ENCODE measurements at regions not wholly inside any gene's neighbourhood (a gene's known extent, or its start where the extent isn't known, plus 50 kb on each side); places are given as distances from the start of the nearest gene placed in this dataset.

DNA sequence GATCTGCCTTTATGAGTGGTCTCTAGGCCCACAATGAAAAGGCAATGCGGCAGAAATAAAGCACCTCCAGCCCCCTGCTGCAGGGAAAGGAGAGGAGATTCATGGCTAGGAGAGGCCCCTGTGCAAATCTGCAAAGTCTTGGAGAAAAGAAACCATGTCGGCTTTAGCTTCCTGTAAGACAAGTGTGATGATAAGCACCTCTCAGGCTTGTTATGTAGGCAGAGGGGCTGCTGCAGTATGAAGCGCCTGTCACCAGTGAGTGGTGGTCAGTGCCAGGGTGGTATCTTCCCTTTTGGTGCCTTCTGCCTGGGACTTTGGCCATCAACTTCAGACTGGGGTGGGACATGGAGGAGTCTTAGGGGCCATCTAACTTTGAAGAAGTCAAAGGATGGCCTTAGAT, 59.2 kb upstream of the ARHGEF3 start:
- H3K23me2 ChIP-seq (ENCODE audit: low read depth, low read length), result no peaks in the 10 kb centered on the region
- H2BK12ac ChIP-seq (ENCODE audit: low read depth, low read length), result no peak overlapping the region
- FAIRE-seq (no peak), DNase-seq (ENCODE audit: low read depth in 1 of 2, low spot score in 2 of 2) (no peak)
- H2BK120ac ChIP-seq (replicated peaks; ENCODE audit: low read depth, low read length), result no peak overlapping the region
- no peak overlapping the region for H2BK15ac ChIP-seq (ENCODE audit: low read length)
- H3K79me2 ChIP-seq (ENCODE audit: control insufficient read depth in 1 of 2, insufficient read depth in 2 of 2, low read length in 2 of 2), result no peaks in the 10 kb centered on the region
- no peak overlapping the region for H3K23ac ChIP-seq (ENCODE audit: insufficient read length)
- no peak overlapping the region for H2BK20ac ChIP-seq (ENCODE audit: low read length)
- H2AFZ ChIP-seq (ENCODE audit: low read length), result no peak overlapping the region
- H3K4me1 ChIP-seq (replicated peaks in 1 of 4; ENCODE audit: control insufficient read depth in 3 of 4, insufficient read depth in 4 of 4, low read length in 3 of 4), result peaks cover 0 to 3% (median 0%) of the 10 kb centered on the region in 4 experiments; a peak in 2 of 7 replicates
- H3K4me3 ChIP-seq (ENCODE audit: extremely low read depth in 1 of 4, insufficient read depth in 2 of 4, low read depth in 3 of 4, low read length in 4 of 4), result no peak overlapping the region
- no peak overlapping the region for H3K56ac ChIP-seq (replicated peaks; ENCODE audit: insufficient read length, low read depth, low read length)
- H4K5ac ChIP-seq (ENCODE audit: insufficient read length, low read depth, low read length), result no peak overlapping the region
- H4K20me1 ChIP-seq (replicated peaks in 1 of 2; ENCODE audit: control insufficient read depth in 1 of 2, insufficient read depth in 2 of 2, low read length in 2 of 2), result no peaks in the 10 kb centered on the region
- H3K4ac ChIP-seq (replicated peaks; ENCODE audit: insufficient read length, low read depth, low read length), result no peak overlapping the region
- H3K9me3 ChIP-seq (ENCODE audit: insufficient read depth in 2 of 2, low read depth in 1 of 2, low read length in 1 of 2), result no peaks in the 10 kb centered on the region
- POLR2A ChIA-PET (ENCODE audit: partially characterized antibody), result no interaction called here
- no peak overlapping the region for H3K18ac ChIP-seq (ENCODE audit: extremely low read depth, low read length)
- H3K27me3 ChIP-seq (replicated peaks in 1 of 4; ENCODE audit: control insufficient read depth in 3 of 4, extremely low read depth in 1 of 4, insufficient read depth in 3 of 4, low read length in 3 of 4), result no peaks in the 10 kb centered on the region
- no peak overlapping the region for H3K14ac ChIP-seq (ENCODE audit: insufficient read length)
- no peak overlapping the region for H4K91ac ChIP-seq (replicated peaks; ENCODE audit: insufficient read length, low read length)
- CTCF ChIA-PET (ENCODE audit: partially characterized antibody), result interaction anchor here (1.5 to 3.6 kb wide), 4 partner anchors 12 to 113 kb away, joined by 5 to 11 read pairs (median 8); no protein-coding TSS in a partner anchor
- H2BK5ac ChIP-seq (ENCODE audit: low read depth, low read length), result no peak overlapping the region
- H3K27ac ChIP-seq (ENCODE audit: low read depth, low read length), result no peak overlapping the region
- no peak overlapping the region for H3K9ac ChIP-seq (replicated peaks in 1 of 4; ENCODE audit: extremely low read depth in 1 of 4, low read depth in 3 of 4, low read length in 3 of 4)
- no peak overlapping the region for H4K8ac ChIP-seq (ENCODE audit: extremely low read depth, insufficient read depth, low read length)
- no peaks in the 10 kb centered on the region for H3K36me3 ChIP-seq (ENCODE audit: control insufficient read depth in 2 of 4, insufficient read depth in 4 of 4, low read length in 3 of 4)
- H3K79me1 ChIP-seq (ENCODE audit: low read depth, low read length), result no peaks in the 10 kb centered on the region
- 92% methylated on average over 3 of the region's 3 CpGs; no CpG with 5 or more reads in 1 of the 2 experiments for WGBS, 2 experiments (ENCODE audit: extremely low coverage in 1 of 2, insufficient coverage in 1 of 2, insufficient read length in 1 of 2, insufficient replicate concordance in 2 of 2, low coverage in 1 of 2, low lambda C conversion rate in 2 of 2, missing lambda C conversion rate in 1 of 2)
- no peak overlapping the region for H3K4me2 ChIP-seq (ENCODE audit: insufficient read depth in 1 of 2, low read depth in 2 of 2, low read length in 2 of 2)
- no peak overlapping the region for H2AK5ac ChIP-seq (ENCODE audit: low read depth, low read length)
- TF ChIP-seq NANOG (IDR thresholded peaks at IDR 0.05; ENCODE audit: insufficient read depth, low read depth, low read length, poor library complexity, severe bottlenecking), result no peak
- no peak for TF ChIP-seq ZNF274 (IDR thresholded peaks at IDR 0.05; ENCODE audit: borderline replicate concordance, extremely low read depth, low read length)
- TF ChIP-seq SIX5 (IDR thresholded peaks at IDR 0.05; ENCODE audit: low read depth, low read length), result no peak
- no peak for TF ChIP-seq TCF12 (IDR thresholded peaks at IDR 0.05; ENCODE audit: low read depth, low read length)
- TF ChIP-seq EZH2 (IDR thresholded peaks at IDR 0.05; ENCODE audit: low read depth, low read length, severe bottlenecking), result no peak
- no peak for TF ChIP-seq SP4 (IDR thresholded peaks at IDR 0.05; ENCODE audit: low read length)
- TF ChIP-seq CEBPB (IDR thresholded peaks at IDR 0.05; ENCODE audit: low read depth, low read length), result no peak
- no peak for TF ChIP-seq JUND (IDR thresholded peaks at IDR 0.05; ENCODE audit: low read length)
- TF ChIP-seq TAF7 (optimal IDR thresholded peaks at IDR 0.05; ENCODE audit: borderline replicate concordance, low read depth, low read length), result no peak
- TF ChIP-seq RBBP5 (IDR thresholded peaks at IDR 0.05; ENCODE audit: borderline replicate concordance, low read depth, low read length), result no peak
- no peak for TF ChIP-seq EP300 (IDR thresholded peaks at IDR 0.05; ENCODE audit: borderline replicate concordance in 1 of 2, low read depth in 2 of 2, low read length in 2 of 2)
- no peak for TF ChIP-seq RNF2 (IDR thresholded peaks at IDR 0.05; ENCODE audit: borderline replicate concordance, low read depth, low read length, missing control alignments, poor library complexity, severe bottlenecking)
- TF ChIP-seq JUN (IDR thresholded peaks at IDR 0.05; ENCODE audit: low read depth, low read length), result no peak
- no peak for TF ChIP-seq MAX (IDR thresholded peaks at IDR 0.05)
